LoVo (cell line): ENCODE measurements at regions not wholly inside any gene's neighbourhood (a gene's known extent, or its start where the extent isn't known, plus 50 kb on each side); places are given as distances from the start of the nearest gene placed in this dataset.
A peak's percentile ranks its signal among the peaks of the same experiment; 100 is the strongest.

Source experiments
- DNase-seq: peaks from one replicate; pipeline ENCODE4 v3.0.0-alpha.2; 2016; ENCODE audit warnings: low spot score

- DNase-seq, result no peak
Measured at GRCh38 chr5:68872088-68872839, 221.6 kb upstream of the SLC30A5 start.

GRCh38 chr5:68873198-68873597, 220.6 kb upstream of the SLC30A5 start:
- DNase-seq, result no peak

GRCh38 chr5:68875351-68875750, 218.5 kb upstream of the SLC30A5 start:
- DNase-seq, result no peak

GRCh38 chr5:68883436-68883835, 210.4 kb upstream of the SLC30A5 start:
- DNase-seq, result no peak

GRCh38 chr5:68884144-68884754, 209.6 kb upstream of the SLC30A5 start:
- no peak for DNase-seq

GRCh38 chr5:68884883-68885282, 208.9 kb upstream of the SLC30A5 start:
- peak; percentile 11 for DNase-seq

GRCh38 chr5:68886814-68887213, 207.0 kb upstream of the SLC30A5 start:
- DNase-seq, result no peak

- no peak for DNase-seq
Measured at GRCh38 chr5:68891718-68892117, 202.1 kb upstream of the SLC30A5 start.

- DNase-seq, result no peak
Measured at GRCh38 chr5:68894673-68895072, 199.1 kb upstream of the SLC30A5 start.

GRCh38 chr5:68898951-68899471, 194.8 kb upstream of the SLC30A5 start:
- DNase-seq, result no peak

GRCh38 chr5:68911840-68912690, 181.7 kb upstream of the SLC30A5 start:
- DNase-seq, result no peak

GRCh38 chr5:68915079-68915478, 178.7 kb upstream of the SLC30A5 start:
- no peak for DNase-seq

GRCh38 chr5:68918306-68918705, 175.5 kb upstream of the SLC30A5 start:
- no peak for DNase-seq

GRCh38 chr5:68919988-68920490, 173.8 kb upstream of the SLC30A5 start:
- DNase-seq, result no peak

- no peak for DNase-seq
Measured at GRCh38 chr5:68920888-68921287, 172.9 kb upstream of the SLC30A5 start.

GRCh38 chr5:68922172-68922987, 171.4 kb upstream of the SLC30A5 start:
- DNase-seq, result no peak

- no peak for DNase-seq
Measured at GRCh38 chr5:68924481-68925145, 169.2 kb upstream of the SLC30A5 start.

- DNase-seq, result no peak
Measured at GRCh38 chr5:68928617-68929302, 165.1 kb upstream of the SLC30A5 start.

GRCh38 chr5:68930139-68930538, 163.7 kb upstream of the SLC30A5 start:
- DNase-seq, result no peak

- DNase-seq, result no peak
Measured at GRCh38 chr5:68932830-68933434, 160.9 kb upstream of the SLC30A5 start.
